Adrenal gland (tissue), 5 donors: ENCODE measurements at regions not wholly inside any gene's neighbourhood (a gene's known extent, or its start where the extent isn't known, plus 50 kb on each side); places are given as distances from the start of the nearest gene placed in this dataset.

Experiments
- CTCF ChIP-seq, 6 experiments: fragments of 450-650 bp in 4 of 6; fragments of 200-600 bp in 2 of 6; sonication (generic) in 1 of 6; IDR thresholded peaks; 1 replicate in 5 of 6; 2 replicates in 1 of 6; pipeline versions ENCODE4 v1.5.1 to v1.8.0; 2016 to 2021; ENCODE audit warnings: antibody characterized with exemption in 6 of 6, mild to moderate bottlenecking in 2 of 6, moderate library complexity in 1 of 6
- POLR2A ChIP-seq, 2 donors: fragments of 450-650 bp; IDR thresholded peaks; one replicate each; pipeline ENCODE4 v1.6.1; 2017; ENCODE audit warnings: antibody characterized with exemption in 2 of 2, mild to moderate bottlenecking in 2 of 2, moderate library complexity in 1 of 2
- donor health status: DM: no; HTN: no; CAD: no.

GRCh38 chr12:90193500-90193899 lies 484.9 kb upstream of the ATP2B1 start:
- TF ChIP-seq CTCF (IDR thresholded peaks at IDR 0.05), result no peak
- no peak for TF ChIP-seq POLR2A (IDR thresholded peaks at IDR 0.05)
